ENCODE measurements at regions not wholly inside any gene's neighbourhood (a gene's known extent, or its start where the extent isn't known, plus 50 kb on each side); places are given as distances from the start of the nearest gene placed in this dataset.
A peak's percentile ranks its signal among the peaks of the same experiment; 100 is the strongest.

- TF ChIP-seq EZH2 (IDR thresholded peaks at IDR 0.05; ENCODE audit: insufficient read depth, low read length) (no peak), CTCF (IDR thresholded peaks at IDR 0.05; ENCODE audit: insufficient read depth, low read depth, low read length) (no peak)
- Mint-ChIP-seq H3K9me3 (ENCODE audit: unreplicated experiment) (peaks cover 2% of the 10 kb centered on the region), H3K36me3 (ENCODE audit: low read depth, unreplicated experiment) (no peaks in the 10 kb centered on the region), H3K27me3 (ENCODE audit: low read depth, unreplicated experiment) (no peaks in the 10 kb centered on the region), H3K4me1 (ENCODE audit: low read depth, unreplicated experiment) (peaks cover 38% of the 10 kb centered on the region), H3K4me3 (ENCODE audit: unreplicated experiment) (no peak overlapping the region), H3K27ac (ENCODE audit: unreplicated experiment) (peak overlapping the region; percentile 73)
- peak overlapping the region; percentile 70 for H3K4me2 ChIP-seq (ENCODE audit: low read length)
- H3K79me2 ChIP-seq (ENCODE audit: insufficient read depth, low read length), result no peaks in the 10 kb centered on the region
- H3K27me3 ChIP-seq (ENCODE audit: insufficient read depth, low read length), result no peaks in the 10 kb centered on the region
- H3K4me3 ChIP-seq (ENCODE audit: insufficient read depth, low read depth, low read length), result no peak overlapping the region
- H3K9ac ChIP-seq (ENCODE audit: low read length), result peak overlapping the region; percentile 49
- H3K27ac ChIP-seq (ENCODE audit: low read depth, low read length), result peak overlapping the region; percentile 84
- DNase-seq (ENCODE audit: low read depth), result peak; percentile 80
- peak; percentile 87 for FAIRE-seq
- H3K36me3 ChIP-seq (ENCODE audit: insufficient read depth, low read length), result no peaks in the 10 kb centered on the region
- no peaks in the 10 kb centered on the region for H3K9me3 ChIP-seq (ENCODE audit: insufficient read depth, low read depth, low read length)
- no peaks in the 10 kb centered on the region for H4K20me1 ChIP-seq (ENCODE audit: insufficient read depth, low read length)
- H3K4me1 ChIP-seq (ENCODE audit: insufficient read depth, low read length), result peaks cover 32% of the 10 kb centered on the region
- H2AFZ ChIP-seq (ENCODE audit: low read depth, low read length), result no peak overlapping the region
Measured at GRCh38 chr7:17524746-17525145, 226.3 kb downstream of the AHR start.

GRCh38 chr7:17526621-17527020 is 228.2 kb downstream of the AHR start:
- H3K9me3 Mint-ChIP-seq (ENCODE audit: unreplicated experiment), result peaks cover 2% of the 10 kb centered on the region
- H3K27ac Mint-ChIP-seq (ENCODE audit: unreplicated experiment), result no peak overlapping the region
- Histone ChIP-seq H2AFZ (ENCODE audit: low read depth, low read length) (no peak overlapping the region), H3K36me3 (ENCODE audit: insufficient read depth, low read length) (no peaks in the 10 kb centered on the region), H3K79me2 (ENCODE audit: insufficient read depth, low read length) (no peaks in the 10 kb centered on the region), H3K4me3 (ENCODE audit: insufficient read depth, low read depth, low read length) (no peak overlapping the region), H3K4me1 (ENCODE audit: insufficient read depth, low read length) (peaks cover 37% of the 10 kb centered on the region), H3K9ac (ENCODE audit: low read length) (no peak overlapping the region), H3K9me3 (ENCODE audit: insufficient read depth, low read depth, low read length) (no peaks in the 10 kb centered on the region), H3K27me3 (ENCODE audit: insufficient read depth, low read length) (no peaks in the 10 kb centered on the region), H4K20me1 (ENCODE audit: insufficient read depth, low read length) (no peaks in the 10 kb centered on the region), H3K27ac (ENCODE audit: low read depth, low read length) (no peak overlapping the region), H3K4me2 (ENCODE audit: low read length) (no peak overlapping the region)
- FAIRE-seq (no peak), DNase-seq (ENCODE audit: low read depth) (no peak)
- no peaks in the 10 kb centered on the region for H3K36me3 Mint-ChIP-seq (ENCODE audit: low read depth, unreplicated experiment)
- no peak overlapping the region for H3K4me3 Mint-ChIP-seq (ENCODE audit: unreplicated experiment)
- no peak for TF ChIP-seq CTCF (IDR thresholded peaks at IDR 0.05; ENCODE audit: insufficient read depth, low read depth, low read length)
- TF ChIP-seq EZH2 (IDR thresholded peaks at IDR 0.05; ENCODE audit: insufficient read depth, low read length), result no peak
- peaks cover 30% of the 10 kb centered on the region for H3K4me1 Mint-ChIP-seq (ENCODE audit: low read depth, unreplicated experiment)
- no peaks in the 10 kb centered on the region for H3K27me3 Mint-ChIP-seq (ENCODE audit: low read depth, unreplicated experiment)

- TF ChIP-seq CTCF (IDR thresholded peaks at IDR 0.05; ENCODE audit: insufficient read depth, low read depth, low read length), result no peak
- TF ChIP-seq EZH2 (IDR thresholded peaks at IDR 0.05; ENCODE audit: insufficient read depth, low read length), result no peak
- H3K4me1 Mint-ChIP-seq (ENCODE audit: low read depth, unreplicated experiment), result peaks cover 40% of the 10 kb centered on the region
Measured at GRCh38 chr7:17528636-17529035, 230.2 kb downstream of the AHR start.

More at GRCh38 chr7:17528636-17529035, 230.2 kb downstream of the AHR start:
- peak; percentile 65 for DNase-seq (ENCODE audit: low read depth)
- H3K36me3 Mint-ChIP-seq (ENCODE audit: low read depth, unreplicated experiment), result no peaks in the 10 kb centered on the region
- peaks cover 2% of the 10 kb centered on the region for H3K9me3 Mint-ChIP-seq (ENCODE audit: unreplicated experiment)
- Histone ChIP-seq H3K27ac (ENCODE audit: low read depth, low read length) (peak overlapping the region; percentile 84), H3K27me3 (ENCODE audit: insufficient read depth, low read length) (no peaks in the 10 kb centered on the region), H3K9ac (ENCODE audit: low read length) (no peak overlapping the region), H3K4me3 (ENCODE audit: insufficient read depth, low read depth, low read length) (no peak overlapping the region), H4K20me1 (ENCODE audit: insufficient read depth, low read length) (no peaks in the 10 kb centered on the region), H3K9me3 (ENCODE audit: insufficient read depth, low read depth, low read length) (no peaks in the 10 kb centered on the region), H3K79me2 (ENCODE audit: insufficient read depth, low read length) (no peaks in the 10 kb centered on the region), H3K36me3 (ENCODE audit: insufficient read depth, low read length) (no peaks in the 10 kb centered on the region), H2AFZ (ENCODE audit: low read depth, low read length) (no peak overlapping the region), H3K4me1 (ENCODE audit: insufficient read depth, low read length) (peaks cover 46% of the 10 kb centered on the region), H3K4me2 (ENCODE audit: low read length) (no peak overlapping the region)
- H3K27me3 Mint-ChIP-seq (ENCODE audit: low read depth, unreplicated experiment), result no peaks in the 10 kb centered on the region
- H3K27ac Mint-ChIP-seq (ENCODE audit: unreplicated experiment), result peak overlapping the region; percentile 73
- no peak overlapping the region for H3K4me3 Mint-ChIP-seq (ENCODE audit: unreplicated experiment)
- no peak for FAIRE-seq

All from astrocyte (in vitro differentiated cells and primary cell).